ENCODE measurements at regions not wholly inside any gene's neighbourhood (a gene's known extent, or its start where the extent isn't known, plus 50 kb on each side); places are given as distances from the start of the nearest gene placed in this dataset.
"Not testable (repeated sequence)": the region's sequence is repeated elsewhere in the genome, so short reads cannot be mapped to it uniquely, and the experiment has no call there.

DNA sequence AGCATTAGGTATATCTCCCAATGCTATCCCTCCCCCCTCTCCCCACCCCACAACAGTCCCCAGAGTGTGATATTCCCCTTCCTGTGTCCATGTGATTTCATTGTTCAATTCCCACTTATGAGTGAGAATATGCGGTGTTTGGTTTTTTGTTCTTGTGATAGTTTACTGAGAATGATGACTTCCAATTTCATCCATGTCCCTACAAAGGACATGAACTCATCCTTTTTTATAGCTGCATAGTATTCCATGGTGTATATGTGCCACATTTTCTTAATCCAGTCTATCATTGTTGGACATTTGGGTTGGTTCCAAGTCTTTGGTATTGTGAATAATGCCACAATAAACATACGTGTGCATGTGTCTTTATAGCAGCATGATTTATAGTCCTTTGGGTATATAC lies 194.6 kb upstream of the WSB1 start:
- not testable (repeated sequence) for DNase-seq

DNA sequence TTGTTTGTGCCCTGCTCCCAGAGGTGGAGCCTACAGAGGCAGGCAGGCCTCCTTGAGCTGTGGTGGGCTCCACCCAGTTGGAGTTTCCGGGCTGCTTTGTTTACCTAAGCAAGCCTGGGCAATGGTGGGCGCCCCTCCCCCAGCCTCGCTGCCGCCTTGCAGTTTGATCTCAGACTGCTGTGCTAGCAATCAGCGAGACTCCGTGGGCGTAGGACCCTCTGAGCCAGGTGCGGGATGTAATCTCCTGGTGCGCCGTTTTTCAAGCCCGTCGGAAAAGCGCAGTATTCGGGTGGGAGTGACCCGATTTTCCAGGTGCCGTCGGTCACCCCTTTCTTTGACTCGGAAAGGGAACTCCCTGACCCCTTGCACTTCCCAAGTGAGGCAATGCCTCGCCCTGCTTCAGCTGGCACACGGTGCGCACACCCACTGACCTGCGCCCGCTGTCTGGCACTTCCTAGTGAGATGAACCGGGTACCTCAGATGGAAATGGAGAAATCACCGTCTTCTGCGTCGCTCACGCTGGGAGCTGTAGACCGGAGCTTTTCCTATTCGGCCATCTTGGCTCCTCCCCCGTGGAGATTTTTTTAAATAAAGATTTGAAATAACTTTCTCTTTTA lies 189.2 kb upstream of the WSB1 start:
- DNase-seq = not testable (repeated sequence)

DNA sequence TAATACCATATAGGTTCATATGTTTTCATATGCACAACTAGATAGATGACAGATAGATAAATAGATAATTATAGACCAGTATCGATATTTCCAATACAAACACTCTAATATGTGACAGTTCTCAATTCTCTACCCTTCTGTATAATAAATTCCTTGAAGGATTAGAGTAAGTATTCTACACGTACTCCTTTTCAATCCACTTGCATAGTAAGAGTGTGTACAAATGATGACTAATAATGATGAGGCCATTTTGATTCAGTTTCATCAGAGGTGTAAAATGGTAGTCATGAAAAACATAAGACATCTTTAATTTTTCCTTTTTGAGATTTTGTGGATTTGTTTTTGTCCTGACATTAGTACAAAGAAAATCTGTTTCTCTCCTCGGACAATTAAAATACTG lies 188.3 kb upstream of the WSB1 start:
- DNase-seq = no peak

DNA sequence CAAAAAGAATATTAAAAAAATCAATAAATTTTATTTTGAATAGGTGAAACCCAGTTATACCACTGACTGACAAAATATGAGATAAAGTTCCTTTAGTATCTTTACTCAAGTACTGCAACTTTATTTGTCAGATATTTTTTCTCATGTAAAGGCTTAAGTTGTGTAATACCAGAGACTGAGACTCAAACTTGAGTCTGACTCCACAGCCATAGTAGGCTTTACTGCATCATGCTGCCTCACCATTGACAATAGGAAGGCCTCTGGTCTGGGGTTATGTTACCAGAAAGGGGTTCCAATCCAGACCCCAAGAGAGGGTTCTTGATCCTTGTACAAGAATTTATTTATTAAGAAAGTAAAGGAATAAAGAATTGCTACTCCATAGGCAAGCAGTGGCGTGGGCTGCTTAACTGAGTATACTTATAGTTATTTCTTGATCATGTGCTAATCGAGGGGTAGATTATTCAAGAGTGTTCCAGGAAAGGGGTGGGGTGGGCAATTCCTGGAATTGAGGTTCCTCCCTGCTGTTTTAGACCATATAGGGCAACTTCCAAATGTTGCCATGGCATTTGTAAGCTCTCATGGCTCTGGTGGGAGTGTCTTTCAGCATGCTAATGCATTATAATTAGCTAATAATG lies 187.4 kb upstream of the WSB1 start:
- no peak for DNase-seq

- no peak for DNase-seq
Measured at GRCh38 chr17:27106982-27107360, 186.9 kb upstream of the WSB1 start.

- not testable (repeated sequence) for DNase-seq
Measured at GRCh38 chr17:27107386-27108328, 186.3 kb upstream of the WSB1 start.

- DNase-seq = no peak
Measured at GRCh38 chr17:27109346-27109745, 184.6 kb upstream of the WSB1 start.

DNA sequence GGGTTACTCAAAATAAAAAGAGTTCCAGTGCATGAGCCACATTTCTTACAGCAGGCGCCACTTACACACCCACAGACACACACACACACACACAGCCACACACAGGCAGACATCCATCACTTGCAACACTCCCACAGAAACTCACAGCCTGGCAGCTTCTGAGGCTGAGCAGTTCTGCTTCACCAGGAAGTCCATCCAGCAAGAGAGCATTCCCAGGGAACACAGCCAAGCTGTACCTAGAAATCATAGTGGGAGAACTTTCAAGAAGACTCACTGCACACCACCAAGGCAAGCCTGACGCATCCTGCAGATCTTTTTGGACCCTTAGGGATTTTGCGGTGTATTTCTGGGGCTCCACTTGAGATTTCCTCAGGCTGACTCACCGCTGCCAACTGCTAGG lies 140.9 kb upstream of the WSB1 start:
- DNase-seq = no peak

GRCh38 chr17:27155866-27156265 lies 138.0 kb upstream of the WSB1 start:
- no peak for DNase-seq

DNA sequence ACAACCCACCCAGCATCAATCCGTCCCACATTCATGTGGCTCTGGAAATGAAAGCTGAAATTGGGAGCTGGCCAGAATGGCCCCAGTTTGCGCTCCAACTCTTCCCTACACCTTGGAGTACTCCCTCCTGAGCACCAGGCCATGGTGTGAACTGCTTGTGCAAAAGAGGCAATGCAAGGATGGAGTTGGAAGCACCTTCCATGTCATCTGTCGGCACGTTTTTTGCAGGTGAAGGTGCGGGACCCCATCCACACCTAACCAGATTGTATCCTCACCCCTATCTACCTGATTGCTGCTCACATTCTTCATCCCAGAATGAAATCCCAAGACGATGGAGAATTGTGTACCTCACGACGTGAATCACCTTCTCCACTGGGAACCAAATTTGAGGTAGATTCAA lies 136.6 kb upstream of the WSB1 start:
- no peak for DNase-seq

GRCh38 chr17:27157898-27158297 lies 136.0 kb upstream of the WSB1 start:
- no peak for DNase-seq

- DNase-seq = no peak
Measured at GRCh38 chr17:27158382-27158781, 135.5 kb upstream of the WSB1 start.

- no peak for DNase-seq
Measured at GRCh38 chr17:27180322-27180721, 113.6 kb upstream of the WSB1 start.

DNA sequence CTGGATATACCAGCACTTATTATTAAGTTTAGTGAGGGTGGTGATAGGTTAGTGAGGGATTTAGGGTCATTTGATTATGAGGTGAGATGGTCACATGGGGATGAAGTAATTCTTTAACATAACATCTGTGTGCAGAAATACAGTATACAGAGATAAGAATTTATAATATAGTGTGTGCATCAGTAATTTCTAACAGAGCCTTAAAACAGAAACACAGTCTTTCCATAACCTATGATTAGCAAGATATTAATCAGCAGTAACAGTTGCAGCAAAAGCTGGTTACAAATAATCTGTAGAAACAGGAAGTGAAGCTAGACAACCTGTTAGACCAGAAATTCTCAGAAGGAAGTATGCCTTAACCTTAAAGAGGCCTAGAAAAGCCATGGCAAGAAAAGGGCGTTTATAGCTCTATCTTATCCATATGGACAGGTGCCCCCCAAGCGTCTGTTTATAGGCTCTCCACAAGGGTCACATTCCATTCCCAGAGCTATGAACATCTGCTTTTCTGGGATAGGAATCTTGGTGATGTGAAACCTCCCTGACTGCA lies 112.5 kb upstream of the WSB1 start:
- DNase-seq = not testable (repeated sequence)

GRCh38 chr17:27181935-27182334 lies 112.0 kb upstream of the WSB1 start:
- DNase-seq = no peak

- not testable (repeated sequence) for DNase-seq
Measured at GRCh38 chr17:27197505-27197904, 96.4 kb upstream of the WSB1 start.

DNA sequence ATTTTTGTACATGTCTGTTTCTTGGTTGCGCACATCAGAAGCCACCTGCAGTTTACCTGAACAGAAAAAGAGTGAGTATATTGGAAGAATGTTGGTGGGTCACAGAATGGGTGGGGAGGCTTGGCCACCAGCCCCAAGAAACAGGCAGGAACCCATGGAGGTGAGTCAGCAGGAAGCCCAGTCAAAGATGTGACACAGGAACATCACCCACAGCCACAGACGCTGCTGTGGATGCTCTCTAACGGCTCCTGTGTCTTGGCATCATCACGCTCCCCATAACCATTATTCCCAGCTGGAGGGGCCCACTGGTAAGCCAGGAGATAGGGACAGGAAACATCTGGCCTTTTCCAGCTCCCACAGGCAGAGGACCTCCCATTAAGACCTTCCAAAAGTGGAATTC lies 94.0 kb upstream of the WSB1 start:
- DNase-seq = no peak

DNA sequence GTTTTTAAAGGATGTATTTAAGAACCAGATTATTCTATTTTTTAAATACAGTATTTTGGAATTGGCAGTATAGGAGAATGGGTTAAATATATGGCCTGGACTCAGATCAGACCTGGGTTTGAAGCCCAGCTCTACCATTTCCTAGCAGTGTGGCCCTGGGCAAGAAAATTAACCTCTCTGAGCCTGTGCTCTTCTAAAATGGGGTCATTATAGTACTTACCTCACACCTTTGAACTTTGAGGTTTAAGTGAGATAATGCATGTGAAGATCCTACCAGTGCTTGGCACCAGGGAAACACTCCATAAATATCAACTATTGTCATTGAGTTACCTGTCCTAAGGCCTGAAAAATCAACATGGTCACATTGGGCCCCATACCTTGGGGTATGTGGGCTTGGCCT lies 93.4 kb upstream of the WSB1 start:
- DNase-seq = no peak

GRCh38 chr17:27203241-27203640 lies 90.7 kb upstream of the WSB1 start:
- no peak for DNase-seq

- DNase-seq = no peak
Measured at GRCh38 chr17:27206447-27206846, 87.5 kb upstream of the WSB1 start.

- peak; percentile 26 for DNase-seq
Measured at GRCh38 chr17:27207073-27207513, 86.8 kb upstream of the WSB1 start.

- DNase-seq = not testable (repeated sequence)
Measured at GRCh38 chr17:27208370-27208769, 85.5 kb upstream of the WSB1 start.

GRCh38 chr17:27209316-27209715 lies 84.6 kb upstream of the WSB1 start:
- DNase-seq = no peak

DNA sequence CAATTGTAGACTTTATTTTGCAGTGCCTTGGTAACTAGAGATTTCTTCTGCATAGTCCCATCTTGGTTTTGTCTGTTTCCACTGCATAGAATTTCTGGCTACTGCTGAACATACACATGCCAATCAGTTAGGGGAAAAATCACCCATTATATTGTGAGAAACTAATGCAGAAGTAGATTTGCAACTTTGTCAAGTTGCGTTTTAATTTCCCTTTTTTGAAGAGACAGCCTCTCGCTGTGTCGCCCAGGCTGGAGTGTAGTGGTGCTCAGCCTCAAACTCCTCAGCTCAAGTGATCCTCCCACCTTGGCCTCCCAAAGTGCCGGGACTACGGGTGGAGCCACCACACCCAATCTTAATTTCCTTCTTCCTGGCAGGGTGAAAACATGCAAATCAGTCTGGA lies 83.1 kb upstream of the WSB1 start:
- DNase-seq = not testable (repeated sequence)

All from kidney glomerular epithelial cell (primary cell).